UCSD-AML1 (cell line): ENCODE measurements at regions not wholly inside any gene's neighbourhood (a gene's known extent, or its start where the extent isn't known, plus 50 kb on each side); places are given as distances from the start of the nearest gene placed in this dataset.

Experiments used
- DNase-seq: peaks from one replicate; lab custom pipeline; 2025; ENCODE audit not compliant: unreplicated experiment; lab: John Stamatoyannopoulos, UW

DNA sequence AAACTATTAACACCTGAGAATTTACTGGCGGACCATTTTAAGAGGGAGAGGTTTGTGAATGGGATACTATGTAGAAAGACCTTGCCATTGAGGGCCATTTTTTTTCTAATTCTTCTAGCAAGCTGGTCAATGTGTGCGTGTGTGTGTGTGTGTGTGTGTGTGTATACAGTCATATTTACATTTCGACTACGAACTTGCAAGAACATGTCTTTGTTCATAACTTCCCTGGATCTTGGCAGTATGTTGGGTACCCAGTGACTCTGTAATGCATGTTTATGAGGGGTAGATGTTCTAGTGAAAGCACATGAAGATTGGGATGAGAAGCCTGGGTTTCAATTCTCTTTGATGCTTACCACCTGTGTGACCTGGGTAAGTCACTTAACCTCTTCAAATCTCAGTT, 133.6 kb downstream of the UBE2E3 start:
- DNase-seq, result no peak

DNA sequence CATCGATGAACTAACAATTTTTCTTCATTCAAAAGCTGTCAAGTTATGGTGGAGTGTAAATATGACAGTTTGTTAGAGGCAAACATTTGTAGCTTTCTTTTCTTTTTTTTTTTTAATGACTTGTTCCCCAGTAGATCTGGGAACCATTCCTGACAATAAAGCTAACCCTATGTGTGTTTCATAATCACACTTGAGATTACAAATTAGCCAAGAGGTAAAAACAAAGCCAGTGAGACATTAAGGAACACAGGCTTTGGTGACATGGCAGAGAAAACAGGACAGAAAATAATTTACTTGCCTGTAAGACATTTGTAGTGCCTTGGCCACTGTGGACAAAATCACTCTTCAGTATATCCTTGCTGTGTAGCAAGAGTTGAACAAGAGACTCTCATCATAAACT, 135.9 kb downstream of the UBE2E3 start:
- no peak for DNase-seq

DNA sequence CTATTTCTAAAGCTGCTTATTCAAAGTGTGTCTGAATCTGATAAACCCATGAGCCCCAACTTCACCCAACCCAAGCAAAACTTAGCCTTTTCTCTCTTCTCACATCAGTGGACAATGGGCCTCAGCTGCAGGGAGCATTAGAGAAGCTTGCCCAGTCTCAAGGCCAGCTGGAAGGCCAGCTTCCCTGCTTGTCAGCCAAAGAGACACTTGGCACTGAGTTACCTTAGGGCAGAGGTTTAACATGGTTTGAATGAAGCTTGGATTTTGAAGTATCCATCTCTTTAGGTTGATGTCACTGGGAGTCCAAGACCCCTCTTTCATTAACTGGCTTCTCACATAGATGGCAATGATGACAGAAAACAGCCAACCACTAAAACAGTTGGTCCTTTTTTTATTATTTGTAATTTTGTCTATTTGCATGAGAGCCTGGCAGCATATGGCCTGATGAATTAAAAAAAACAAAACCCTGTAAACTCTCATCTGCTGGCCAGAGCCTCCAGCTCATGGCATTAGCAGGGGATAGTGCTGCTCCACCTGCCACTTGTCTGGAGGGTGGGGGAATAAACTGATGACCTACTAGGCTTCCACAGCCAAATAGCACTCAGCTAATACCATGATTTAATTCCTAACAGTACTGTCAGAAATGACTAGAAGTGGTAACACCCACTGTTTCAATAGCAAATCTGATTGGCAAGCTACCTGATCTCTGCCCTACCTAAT, 137.0 kb downstream of the UBE2E3 start:
- DNase-seq, result no peak

DNA sequence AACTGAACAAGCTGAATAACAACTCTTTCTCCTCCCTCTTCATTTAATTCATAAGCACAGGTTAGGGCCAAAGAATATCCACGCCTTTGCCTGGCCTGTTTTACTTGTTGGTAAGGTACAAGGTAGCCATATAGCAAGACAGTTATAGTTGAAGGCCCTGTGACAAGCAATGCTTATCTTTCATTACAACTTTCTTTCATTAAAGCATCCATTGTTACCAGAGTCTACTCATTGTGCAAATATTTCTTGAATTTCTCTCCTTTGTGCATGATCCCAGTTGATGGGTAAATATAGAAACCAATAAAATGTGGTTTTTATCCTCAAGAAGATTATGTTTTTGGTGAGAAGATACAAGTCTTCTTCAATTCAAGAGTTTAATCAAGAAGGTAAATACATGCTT, 140.2 kb downstream of the UBE2E3 start:
- DNase-seq, result no peak

DNA sequence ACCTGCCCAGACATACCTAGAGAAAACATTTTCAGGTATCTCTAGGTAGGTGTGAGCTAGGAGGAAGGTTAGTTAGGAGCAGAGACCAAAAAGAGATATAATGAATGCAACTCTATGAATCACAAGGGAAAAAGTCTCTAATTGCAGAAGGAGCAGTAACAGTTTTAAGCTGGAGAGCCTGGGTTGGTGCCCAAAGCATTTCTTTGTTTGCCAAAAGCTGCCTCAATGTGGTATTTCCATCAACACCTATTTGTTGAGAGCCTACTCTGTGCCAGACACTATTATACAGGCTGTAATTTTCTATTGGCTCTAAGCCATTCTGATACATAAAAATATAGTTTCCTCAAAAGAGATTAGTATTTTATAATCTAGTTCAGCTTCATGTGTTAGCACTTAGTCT, 141.6 kb downstream of the UBE2E3 start:
- DNase-seq, result no peak

DNA sequence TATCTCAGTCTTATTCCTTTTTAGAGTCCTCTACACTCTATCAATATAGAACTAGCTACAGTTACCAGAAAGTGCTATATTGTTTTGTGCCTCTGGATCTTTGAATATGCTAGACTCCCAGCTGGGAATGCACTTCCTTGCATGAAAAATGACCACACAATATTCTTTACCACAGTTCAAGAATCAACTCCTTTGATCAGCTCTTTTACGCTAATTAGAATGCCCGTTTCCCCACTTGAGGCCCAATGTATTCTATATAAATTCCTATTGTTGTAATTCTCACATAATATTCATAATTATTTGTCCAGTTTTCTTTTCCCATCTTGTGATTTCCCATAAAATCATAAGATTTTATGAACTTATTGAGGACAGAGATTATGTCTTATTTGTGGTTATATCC, 142.2 kb downstream of the UBE2E3 start:
- DNase-seq, result no peak

DNA sequence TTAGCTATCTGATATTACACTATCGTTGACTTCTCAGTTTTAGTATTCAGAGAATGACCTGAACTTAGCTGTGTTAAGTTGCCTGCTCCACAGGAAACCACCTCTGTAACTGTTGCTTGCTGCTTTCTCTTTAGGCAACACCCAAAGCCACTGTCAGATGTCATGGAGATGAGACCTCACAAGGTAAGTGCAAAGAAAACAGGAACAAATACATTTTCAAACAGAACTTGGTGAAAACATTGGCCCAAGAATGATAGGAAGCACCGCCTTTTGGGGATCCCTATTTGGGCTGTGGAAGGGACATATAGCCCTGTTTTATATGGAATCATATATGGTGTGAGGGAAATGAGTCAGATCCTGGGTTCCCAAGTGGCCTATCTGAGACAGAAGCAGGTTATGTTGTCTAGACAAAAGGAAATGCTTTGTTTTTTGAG, 143.4 kb downstream of the UBE2E3 start:
- DNase-seq, result peak; percentile 6

DNA sequence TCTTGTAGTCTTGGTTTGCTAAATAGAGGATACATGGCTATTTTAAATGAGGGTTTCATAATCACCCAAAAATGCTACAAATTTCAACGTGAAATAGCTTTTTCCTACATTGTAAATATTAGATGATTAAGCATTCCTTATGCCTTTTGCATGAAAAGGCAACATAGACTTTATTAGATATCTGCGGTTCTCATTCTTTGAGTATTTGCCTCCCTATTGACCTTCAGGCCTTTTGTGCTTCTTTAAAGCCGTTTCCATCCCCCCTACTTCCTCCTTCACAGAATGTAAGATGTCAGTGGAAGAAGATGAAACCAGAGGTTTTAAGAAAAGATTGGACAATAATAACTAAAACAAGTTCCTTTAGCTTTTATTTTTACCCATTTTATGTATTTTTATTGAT, 144.1 kb downstream of the UBE2E3 start:
- no peak for DNase-seq

DNA sequence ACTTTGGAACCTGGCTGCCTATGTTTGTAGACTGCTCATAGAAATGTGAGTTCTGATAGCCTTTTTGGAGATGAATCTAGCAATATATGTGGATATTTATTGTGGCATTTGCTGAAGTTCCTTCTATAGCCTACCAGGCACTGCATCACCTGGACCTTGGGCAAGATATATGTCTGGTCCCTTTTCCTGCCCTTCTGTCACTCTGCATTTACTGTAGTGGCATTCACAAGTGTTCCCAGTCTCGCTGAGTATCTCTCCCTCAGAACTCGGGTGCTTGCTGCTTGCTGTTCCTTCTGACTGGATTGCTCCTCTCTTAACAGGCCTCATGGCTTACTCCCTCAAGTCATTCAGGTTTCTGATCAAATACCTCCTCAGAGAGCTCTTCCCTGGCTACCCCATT, 145.0 kb downstream of the UBE2E3 start:
- peak; percentile 4 for DNase-seq

DNA sequence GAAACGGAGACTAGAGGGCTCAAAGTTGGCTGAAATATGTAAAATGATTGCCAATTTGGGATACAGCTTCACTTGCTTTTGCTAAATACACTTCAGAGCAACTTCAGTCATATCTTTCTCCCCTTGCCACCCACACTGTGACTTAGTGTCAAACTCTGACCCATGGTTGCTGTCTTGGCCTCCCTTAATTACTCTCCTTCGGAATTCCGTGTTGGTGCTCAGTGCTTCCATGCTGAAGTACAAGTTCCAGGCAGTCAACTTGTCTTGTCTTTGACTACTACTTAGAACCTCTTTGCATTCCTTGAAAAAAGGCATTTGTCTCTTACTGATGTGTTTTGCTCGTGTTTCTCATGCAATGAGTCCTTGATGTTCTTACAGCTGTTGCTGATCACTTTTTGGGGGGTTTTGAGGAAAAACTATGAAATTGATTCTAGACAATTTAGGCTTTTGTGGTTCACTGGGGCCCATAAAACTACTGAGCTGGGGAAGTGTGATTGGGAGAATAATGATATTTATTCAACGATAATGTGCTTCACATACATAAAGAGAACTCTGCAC, 146.0 kb downstream of the UBE2E3 start:
- no peak for DNase-seq

DNA sequence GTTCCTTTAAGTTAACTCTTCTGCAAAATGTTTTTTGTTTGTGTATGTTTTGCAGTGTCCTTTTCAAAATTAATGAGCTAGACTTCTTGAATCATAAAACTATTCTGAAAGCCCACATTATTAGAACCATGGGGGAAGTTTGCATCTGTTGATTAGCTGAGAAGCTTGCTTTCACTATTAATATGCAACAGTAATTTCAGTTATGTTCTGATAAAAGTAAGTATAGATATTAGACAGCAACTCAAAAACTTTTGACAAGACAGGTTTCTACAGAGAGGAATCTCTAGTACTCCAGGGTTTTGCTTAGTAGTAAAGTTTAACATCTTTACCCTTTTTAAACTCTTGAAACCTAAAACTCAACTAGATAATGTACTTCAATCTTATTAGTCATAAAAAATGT, 147.8 kb downstream of the UBE2E3 start:
- no peak for DNase-seq

DNA sequence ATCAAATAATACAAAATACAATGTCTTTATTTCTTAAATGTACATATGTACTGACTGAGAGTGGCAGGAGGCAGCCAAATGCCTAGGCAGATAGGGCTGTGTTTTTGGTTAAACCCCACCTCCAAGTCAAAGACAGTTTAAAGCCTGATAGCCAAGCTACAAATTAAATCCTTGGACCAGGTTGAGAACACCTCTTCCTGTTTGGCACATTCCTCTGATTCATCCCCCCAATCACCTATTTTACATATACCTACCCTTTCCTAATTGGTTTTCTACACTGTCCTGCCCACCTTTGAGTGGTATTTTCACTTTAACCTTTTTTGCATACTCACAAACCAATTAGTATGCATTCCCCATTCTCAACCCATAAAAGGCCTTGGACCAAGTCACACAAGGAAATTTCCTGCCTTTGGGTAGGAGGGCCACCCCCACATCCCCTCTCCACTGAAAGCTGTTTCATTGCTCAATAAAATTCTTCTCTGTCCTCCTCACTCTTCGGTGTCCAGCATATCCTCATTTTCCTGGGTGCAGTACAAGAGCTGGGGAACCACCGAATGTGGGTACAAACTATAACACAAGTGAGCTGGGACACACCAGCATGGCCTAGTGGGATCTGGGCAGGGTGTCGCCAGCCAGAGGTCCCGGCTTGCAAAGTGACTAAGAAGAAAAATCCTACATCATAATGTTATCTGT, 149.1 kb downstream of the UBE2E3 start:
- no peak for DNase-seq

DNA sequence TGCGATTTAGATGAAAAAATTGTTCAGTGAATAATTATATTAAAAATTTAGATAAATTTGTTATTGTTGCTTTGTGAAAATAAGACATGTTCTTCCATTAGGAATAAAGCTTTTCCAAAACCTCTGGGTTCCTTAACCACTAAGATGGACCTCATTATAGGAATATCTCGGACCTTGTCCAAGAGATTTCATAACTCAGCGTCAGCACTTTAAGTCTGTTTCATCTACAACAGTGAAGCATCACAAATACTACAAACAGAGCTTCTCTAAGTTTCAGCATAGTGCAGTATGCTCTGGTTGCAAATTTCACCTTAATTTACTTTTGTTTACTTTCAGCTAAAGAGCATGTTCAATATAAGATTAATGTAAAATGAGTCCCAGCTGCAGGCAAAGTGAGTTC, 150.3 kb downstream of the UBE2E3 start:
- no peak for DNase-seq

DNA sequence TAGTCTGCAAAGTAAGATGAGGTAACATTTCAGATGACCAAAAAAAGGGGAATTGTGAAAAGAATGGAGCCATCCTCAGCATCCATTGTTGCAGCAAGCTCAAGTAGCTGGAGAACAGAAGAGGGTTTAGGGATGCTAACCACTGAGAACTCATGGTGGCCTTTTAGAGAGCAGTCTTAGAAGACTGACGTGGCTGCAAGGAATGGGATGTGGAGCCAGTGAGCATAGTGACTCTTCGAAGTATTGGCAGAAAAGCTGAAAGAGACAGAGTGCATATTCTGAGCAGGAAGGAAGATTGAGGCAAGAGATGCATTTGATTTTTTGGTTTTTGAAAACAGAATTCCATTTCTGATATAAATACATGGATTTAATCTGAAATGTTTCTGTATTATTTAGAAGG, 151.2 kb downstream of the UBE2E3 start:
- peak; percentile 5 for DNase-seq

DNA sequence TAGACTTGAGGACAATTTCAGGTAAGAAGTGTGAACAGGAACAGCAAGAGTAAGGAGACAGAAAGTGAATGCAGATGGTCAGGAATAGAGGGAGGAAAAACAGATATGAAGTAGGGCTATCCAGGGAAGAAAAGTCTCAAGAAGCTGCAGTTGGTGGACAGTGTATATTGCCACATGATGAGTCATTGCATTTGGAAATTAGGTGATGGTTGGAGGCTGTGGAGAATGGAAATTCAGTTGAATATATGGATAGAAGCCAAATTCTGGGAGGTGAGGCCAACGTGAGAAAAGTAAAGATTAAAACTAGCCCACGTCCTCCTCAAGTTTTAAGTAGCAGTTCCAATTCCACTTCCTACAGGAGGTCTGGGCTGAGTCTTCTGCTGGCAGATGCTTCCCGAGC, 158.4 kb downstream of the UBE2E3 start:
- no peak for DNase-seq

DNA sequence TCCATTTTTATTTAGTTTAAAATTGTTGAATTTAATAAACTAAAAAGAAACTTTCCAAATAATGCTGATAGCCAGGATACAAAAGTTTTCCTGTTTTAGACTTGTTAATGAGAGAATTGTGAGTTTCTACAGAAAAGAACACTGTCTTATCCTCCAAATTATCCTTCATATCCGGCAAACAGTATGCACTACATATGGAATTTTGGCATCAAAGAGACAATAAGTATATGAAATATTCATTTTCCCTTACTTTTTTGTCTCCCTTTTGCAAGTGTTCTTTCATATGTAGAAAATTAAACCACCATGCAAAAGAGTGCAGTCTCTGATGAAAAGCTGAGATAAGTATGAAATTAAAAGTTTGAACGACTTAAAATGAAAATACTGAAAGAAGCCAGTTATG, 159.4 kb downstream of the UBE2E3 start:
- DNase-seq, result no peak

DNA sequence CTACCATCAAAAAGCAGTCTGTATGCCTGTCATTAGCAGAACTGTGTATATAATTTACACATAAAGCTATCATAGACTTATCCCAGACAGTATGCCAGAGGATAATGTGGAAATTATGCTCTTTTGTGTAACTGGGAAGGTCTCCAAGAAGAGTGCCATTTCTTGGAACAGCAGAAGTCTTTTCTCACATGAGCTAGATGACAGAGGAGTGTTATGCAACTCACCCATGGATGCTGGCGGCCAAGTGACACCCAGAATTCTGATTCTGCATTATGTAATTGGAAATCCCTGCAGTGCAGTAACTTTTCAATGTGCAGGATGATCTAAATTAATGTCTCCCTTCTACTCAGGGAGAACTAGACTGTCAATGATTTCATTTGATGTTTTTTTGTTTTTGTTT, 160.0 kb downstream of the UBE2E3 start:
- no peak for DNase-seq

DNA sequence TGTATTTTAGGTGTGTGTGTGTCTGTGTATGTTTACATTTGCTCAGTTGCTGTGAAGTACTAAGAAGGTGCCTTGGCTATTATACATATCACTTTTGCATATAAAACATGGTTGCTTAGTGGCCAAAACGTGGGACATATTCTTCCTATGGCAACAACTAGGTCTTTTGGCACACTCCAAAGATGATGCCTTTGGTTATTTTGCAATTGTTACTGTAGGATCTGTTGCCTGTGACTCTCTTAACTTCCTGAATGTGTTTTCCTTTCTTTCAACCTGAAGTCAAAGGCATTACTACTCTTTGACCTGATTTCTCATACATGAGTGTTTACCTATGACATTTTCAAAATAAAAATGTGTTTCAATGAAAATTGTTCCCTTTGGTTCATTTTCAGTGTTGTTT, 160.5 kb downstream of the UBE2E3 start:
- DNase-seq, result no peak

DNA sequence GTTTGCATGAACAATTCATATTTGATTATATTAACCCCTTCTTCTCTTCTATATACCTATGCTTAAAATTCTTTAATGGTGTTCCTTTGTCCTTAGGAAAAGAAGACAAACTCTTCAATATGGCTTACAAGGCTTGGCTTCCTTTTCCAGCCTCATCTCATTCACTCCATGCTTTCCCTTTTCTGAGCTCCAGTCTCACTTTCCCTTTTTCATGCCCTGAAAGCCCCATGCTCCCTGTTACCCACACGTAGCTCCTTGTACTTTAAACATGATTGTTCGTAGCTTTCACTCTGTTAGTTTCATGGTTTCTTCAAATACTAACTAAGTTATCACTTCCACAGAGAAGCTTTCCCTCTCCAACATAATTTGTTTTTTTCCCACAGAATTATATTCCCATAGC, 161.3 kb downstream of the UBE2E3 start:
- DNase-seq, result no peak

DNA sequence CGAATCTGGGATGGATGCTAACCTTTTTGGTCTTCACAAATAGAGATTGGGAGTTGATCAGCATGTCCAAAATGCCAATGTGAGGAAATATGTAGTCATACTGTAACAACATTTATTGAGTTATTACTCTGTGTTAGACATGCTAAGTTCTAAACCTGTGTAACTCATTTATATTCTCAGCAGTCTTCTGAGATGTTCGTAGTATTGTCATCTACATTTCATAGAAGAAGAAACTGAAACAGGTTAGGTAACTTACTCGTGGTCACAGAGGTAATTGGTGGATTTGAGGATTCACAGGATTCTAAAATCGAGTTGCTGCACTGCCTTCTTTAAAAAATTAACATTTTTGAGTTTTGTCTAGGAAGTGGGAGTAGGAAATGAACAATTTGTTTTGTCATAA, 162.1 kb downstream of the UBE2E3 start:
- DNase-seq, result no peak

DNA sequence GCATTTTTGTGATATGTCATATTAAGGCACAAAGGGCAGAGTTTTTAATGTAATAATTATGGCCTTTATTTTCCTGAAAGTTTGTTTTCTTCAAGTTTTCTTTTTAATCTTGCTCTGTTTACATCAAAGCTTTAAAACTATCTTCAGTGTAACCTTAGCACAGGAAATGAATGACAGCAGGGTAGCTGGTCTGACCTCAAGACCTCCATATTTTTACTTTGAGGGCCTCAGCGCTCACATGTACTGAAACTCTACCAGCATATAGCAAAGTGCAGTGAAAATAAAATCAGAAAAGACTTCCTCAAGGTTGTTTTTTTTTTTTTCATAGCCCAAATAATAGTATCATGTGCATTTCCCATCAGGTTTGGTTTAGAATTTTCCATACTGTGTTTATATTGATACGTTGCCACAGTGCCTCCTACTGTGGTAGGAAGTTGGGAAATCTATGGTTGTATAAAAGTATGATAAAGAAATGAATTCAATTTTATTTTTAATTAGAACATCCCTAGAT, 163.4 kb downstream of the UBE2E3 start:
- no peak for DNase-seq

DNA sequence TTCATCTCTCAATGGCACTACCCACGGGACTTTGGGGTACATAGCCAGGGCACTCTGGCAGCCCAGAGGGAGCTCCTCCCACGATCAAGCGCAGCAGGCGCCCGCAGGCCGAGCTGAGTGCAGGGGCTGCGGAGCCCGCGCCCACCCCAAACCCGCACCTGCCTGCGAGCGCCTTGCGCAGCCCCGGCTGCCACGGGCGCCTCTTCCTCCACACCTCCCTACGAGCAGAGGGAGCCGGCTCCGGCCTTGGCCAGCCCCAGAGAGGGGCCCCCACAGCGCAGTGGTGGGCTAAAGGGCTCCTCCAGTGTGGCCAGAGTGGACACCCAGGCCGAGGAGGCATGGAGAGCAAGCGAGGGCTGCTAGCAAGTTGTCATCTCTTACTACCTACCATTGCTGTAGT, 165.2 kb downstream of the UBE2E3 start:
- DNase-seq, result no peak
